Loucy (cell line): ENCODE measurements at regions not wholly inside any gene's neighbourhood (a gene's known extent, or its start where the extent isn't known, plus 50 kb on each side); places are given as distances from the start of the nearest gene placed in this dataset.
"Not testable (repeated sequence)": the region's sequence is repeated elsewhere in the genome, so short reads cannot be mapped to it uniquely, and the experiment has no call there.

Experiments used
- H2AFZ ChIP-seq: fragments of 200-600 bp; sonication (generic); 2 replicates; pipeline ENCODE4 v1.6.0; 2016; ENCODE audit warnings: antibody characterized with exemption, mild to moderate bottlenecking, low read length, moderate library complexity
- H3F3A ChIP-seq: fragments of 200-600 bp; 2 replicates; pipeline ENCODE4 v1.6.0; 2016; ENCODE audit warnings: antibody characterized with exemption, low read depth, mild to moderate bottlenecking
- H3K27me3 ChIP-seq: fragments of 200-600 bp; sonication (generic); 2 replicates; pipeline ENCODE4 v1.6.1; 2014; ENCODE audit warnings: low read length, mild to moderate bottlenecking; ENCODE audit not compliant: insufficient read depth, poor library complexity, severe bottlenecking
- H3K36me3 ChIP-seq: fragments of 200-600 bp; sonication (generic); 2 replicates; pipeline ENCODE4 v1.6.1; 2016; ENCODE audit warnings: low read length; ENCODE audit not compliant: insufficient read depth
- H3K4me1 ChIP-seq: fragments of 200-600 bp; sonication (generic); 2 replicates; pipeline ENCODE4 v1.5.1; 2014; ENCODE audit warnings: low read length, mild to moderate bottlenecking; ENCODE audit not compliant: insufficient read depth, poor library complexity, severe bottlenecking
- H3K4me2 ChIP-seq: fragments of 200-600 bp; sonication (generic); 2 replicates; pipeline ENCODE4 v1.6.0; 2014; ENCODE audit warnings: antibody characterized with exemption, low read length, low read depth, mild to moderate bottlenecking; ENCODE audit not compliant: poor library complexity, severe bottlenecking
- H3K4me3 ChIP-seq: fragments of 200-600 bp; sonication (generic); 2 replicates; pipeline ENCODE4 v1.5.1; 2014; ENCODE audit warnings: low read length, mild to moderate bottlenecking, mixed read lengths; ENCODE audit not compliant: poor library complexity, severe bottlenecking
- H3K79me2 ChIP-seq: fragments of 200-600 bp; sonication (generic); 2 replicates; pipeline ENCODE4 v1.6.1; 2014; ENCODE audit warnings: low read length; ENCODE audit not compliant: insufficient read depth
- H3K9ac ChIP-seq: fragments of 200-600 bp; sonication (generic); 2 replicates; pipeline ENCODE4 v1.6.0; 2014; ENCODE audit warnings: mild to moderate bottlenecking, low read depth, low read length, moderate library complexity; ENCODE audit not compliant: poor library complexity, severe bottlenecking
- H3K9me2 ChIP-seq: fragments of 200-600 bp; sonication (generic); replicated peaks from 2 replicates; pipeline ENCODE4 v1.6.1; 2016; ENCODE audit warnings: low read depth, low read length, mixed read lengths
- H3K9me3 ChIP-seq: fragments of 200-600 bp; sonication (generic); 2 replicates; pipeline ENCODE4 v1.6.1; 2014; ENCODE audit warnings: mild to moderate bottlenecking, antibody characterized with exemption, low read length, low read depth; ENCODE audit not compliant: insufficient read depth
- H4K20me1 ChIP-seq: fragments of 200-600 bp; sonication (generic); 2 replicates; pipeline ENCODE4 v1.6.0; 2014; ENCODE audit warnings: antibody characterized with exemption, low read length, mild to moderate bottlenecking; ENCODE audit not compliant: insufficient read depth, poor library complexity, severe bottlenecking
- TF ChIP-seq, protein P1 (sequence below): fragments of 200-600 bp; sonication (generic); conservative IDR thresholded peaks from 2 replicates; pipeline ENCODE4 v1.5.1; 2014; ENCODE audit warnings: mild to moderate bottlenecking, antibody characterized with exemption, low read length

DNA sequence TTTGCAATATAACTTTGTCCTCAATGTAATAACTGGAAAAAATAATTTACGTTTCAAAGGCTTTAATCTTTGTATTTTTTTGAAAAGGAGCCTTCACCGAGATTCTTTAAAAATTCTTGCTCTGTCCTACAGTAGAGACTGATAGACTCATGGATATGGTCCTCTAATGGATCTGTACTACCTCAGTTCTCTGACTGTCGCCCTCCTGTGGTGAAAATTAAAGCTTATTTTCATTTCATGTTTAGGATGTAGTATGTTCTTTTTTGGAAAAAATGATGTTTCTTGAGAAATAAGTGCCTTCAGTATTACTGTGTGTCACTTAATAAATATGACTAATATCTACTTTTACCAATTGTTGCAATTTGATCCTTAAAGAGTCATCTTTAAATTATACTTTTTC, 2681.5 kb upstream of the DEFB115 start:
- not testable (repeated sequence) for H3K79me2 ChIP-seq, H3K4me3 ChIP-seq, H3K9ac ChIP-seq, H3K9me2 ChIP-seq, H3K9me3 ChIP-seq, H2AFZ ChIP-seq, H3K36me3 ChIP-seq, H3F3A ChIP-seq, H3K4me2 ChIP-seq, H3K4me1 ChIP-seq, H4K20me1 ChIP-seq, H3K27me3 ChIP-seq
- TF ChIP-seq, protein P1, sequence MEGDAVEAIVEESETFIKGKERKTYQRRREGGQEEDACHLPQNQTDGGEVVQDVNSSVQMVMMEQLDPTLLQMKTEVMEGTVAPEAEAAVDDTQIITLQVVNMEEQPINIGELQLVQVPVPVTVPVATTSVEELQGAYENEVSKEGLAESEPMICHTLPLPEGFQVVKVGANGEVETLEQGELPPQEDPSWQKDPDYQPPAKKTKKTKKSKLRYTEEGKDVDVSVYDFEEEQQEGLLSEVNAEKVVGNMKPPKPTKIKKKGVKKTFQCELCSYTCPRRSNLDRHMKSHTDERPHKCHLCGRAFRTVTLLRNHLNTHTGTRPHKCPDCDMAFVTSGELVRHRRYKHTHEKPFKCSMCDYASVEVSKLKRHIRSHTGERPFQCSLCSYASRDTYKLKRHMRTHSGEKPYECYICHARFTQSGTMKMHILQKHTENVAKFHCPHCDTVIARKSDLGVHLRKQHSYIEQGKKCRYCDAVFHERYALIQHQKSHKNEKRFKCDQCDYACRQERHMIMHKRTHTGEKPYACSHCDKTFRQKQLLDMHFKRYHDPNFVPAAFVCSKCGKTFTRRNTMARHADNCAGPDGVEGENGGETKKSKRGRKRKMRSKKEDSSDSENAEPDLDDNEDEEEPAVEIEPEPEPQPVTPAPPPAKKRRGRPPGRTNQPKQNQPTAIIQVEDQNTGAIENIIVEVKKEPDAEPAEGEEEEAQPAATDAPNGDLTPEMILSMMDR = 0 out of 2 replicates have a peak, but pooled peaks have one; percentile 13

DNA sequence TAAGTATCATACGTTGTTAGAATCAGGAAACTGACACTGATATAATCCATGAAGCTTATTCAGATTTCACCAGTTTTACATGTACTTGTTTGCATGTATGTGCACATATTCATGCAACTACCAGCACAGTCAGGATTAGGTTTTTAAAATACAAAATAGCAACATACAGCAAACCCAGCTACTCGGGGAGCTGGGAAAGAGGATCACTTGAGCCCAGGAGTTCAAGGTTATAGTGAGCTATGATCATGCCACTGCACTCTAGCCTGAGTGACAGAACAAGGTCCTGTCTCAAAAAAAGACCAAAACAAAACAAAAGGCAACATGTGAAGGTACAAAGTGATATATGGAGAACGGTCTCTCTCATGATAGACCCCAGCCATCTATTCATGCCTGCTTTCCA, 2665.8 kb upstream of the DEFB115 start:
- not testable (repeated sequence) for H3K9me3 ChIP-seq, H3K79me2 ChIP-seq, H3K4me1 ChIP-seq, H3K4me3 ChIP-seq, H4K20me1 ChIP-seq, H3K9me2 ChIP-seq, H3K27me3 ChIP-seq, H3K9ac ChIP-seq, H3K36me3 ChIP-seq, H3K4me2 ChIP-seq, H3F3A ChIP-seq, H2AFZ ChIP-seq

DNA sequence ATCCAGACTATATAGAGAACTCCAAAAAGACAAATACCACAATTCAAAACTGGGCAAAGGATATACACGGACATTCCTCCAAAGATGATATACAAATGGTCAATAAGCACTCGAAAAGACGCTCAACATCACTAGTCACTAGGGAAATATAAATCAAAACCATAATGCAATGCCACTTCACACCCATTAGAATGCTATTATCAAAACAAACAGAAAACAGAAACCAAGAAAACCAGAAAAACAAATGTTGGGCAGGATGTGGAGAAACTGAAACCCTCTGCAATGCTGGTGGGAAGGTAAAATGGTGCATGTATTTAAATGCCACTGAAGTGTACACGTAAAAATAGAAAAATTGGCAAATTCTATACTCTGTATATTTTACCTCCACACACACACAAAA, 2664.1 kb upstream of the DEFB115 start:
- H3K9me3 ChIP-seq, H3K4me2 ChIP-seq, H3K4me1 ChIP-seq: not testable (repeated sequence)

DNA sequence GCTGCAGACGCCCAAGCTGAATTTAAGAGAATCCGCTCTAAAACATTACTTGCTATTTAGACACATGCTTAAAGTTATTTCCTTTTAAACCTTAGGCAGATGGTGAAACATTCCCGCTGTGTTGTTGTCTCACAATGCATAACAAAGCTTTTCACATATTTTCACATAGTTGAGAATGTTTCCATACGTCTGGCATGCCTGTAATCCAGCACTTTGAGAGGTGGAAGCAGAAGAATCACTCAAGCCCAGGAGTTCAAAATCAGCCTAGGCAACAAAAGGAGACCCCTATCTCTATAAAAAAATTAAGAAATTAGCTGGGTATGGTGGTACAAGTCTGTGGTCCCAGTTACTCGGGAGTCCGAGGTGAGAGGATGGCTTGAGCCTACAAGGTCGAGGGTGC, 2663.0 kb upstream of the DEFB115 start:
- not testable (repeated sequence) for H4K20me1 ChIP-seq, H3K9me2 ChIP-seq, H3K9ac ChIP-seq, H3K9me3 ChIP-seq, H3F3A ChIP-seq, H3K79me2 ChIP-seq, H3K4me2 ChIP-seq, H3K36me3 ChIP-seq, H2AFZ ChIP-seq, H3K4me3 ChIP-seq, H3K4me1 ChIP-seq, H3K27me3 ChIP-seq

More for the DNA sequence above, 2664.1 kb upstream of the DEFB115 start:
- not testable (repeated sequence) for H3K9ac ChIP-seq, H3K36me3 ChIP-seq, H3K27me3 ChIP-seq, H4K20me1 ChIP-seq, H3K79me2 ChIP-seq, H3F3A ChIP-seq, H3K9me2 ChIP-seq, H2AFZ ChIP-seq, H3K4me3 ChIP-seq

DNA sequence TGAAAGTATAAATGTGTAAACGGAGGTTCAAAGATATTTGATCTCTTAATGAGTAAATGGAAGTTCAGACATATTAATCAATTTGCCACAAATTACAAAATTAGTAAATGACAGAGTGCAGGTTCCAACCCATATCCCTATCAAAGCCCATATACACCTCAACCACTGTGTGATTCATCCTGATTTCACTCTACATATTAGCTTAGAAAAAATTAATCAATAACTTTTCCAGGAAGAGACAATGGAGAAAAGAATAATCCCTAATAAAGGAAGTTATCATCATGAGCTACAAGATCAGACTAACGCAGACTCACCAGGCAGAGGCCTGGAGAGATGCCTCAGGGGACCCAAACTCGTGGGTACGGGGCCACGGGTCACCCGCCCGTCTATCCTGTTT, 2655.5 kb upstream of the DEFB115 start:
- not testable (repeated sequence) for H4K20me1 ChIP-seq, H3K27me3 ChIP-seq, H3K36me3 ChIP-seq, H3K79me2 ChIP-seq, H3K4me3 ChIP-seq, H3K4me1 ChIP-seq, H3F3A ChIP-seq, H3K9me2 ChIP-seq, H2AFZ ChIP-seq, H3K9ac ChIP-seq, H3K9me3 ChIP-seq, H3K4me2 ChIP-seq

DNA sequence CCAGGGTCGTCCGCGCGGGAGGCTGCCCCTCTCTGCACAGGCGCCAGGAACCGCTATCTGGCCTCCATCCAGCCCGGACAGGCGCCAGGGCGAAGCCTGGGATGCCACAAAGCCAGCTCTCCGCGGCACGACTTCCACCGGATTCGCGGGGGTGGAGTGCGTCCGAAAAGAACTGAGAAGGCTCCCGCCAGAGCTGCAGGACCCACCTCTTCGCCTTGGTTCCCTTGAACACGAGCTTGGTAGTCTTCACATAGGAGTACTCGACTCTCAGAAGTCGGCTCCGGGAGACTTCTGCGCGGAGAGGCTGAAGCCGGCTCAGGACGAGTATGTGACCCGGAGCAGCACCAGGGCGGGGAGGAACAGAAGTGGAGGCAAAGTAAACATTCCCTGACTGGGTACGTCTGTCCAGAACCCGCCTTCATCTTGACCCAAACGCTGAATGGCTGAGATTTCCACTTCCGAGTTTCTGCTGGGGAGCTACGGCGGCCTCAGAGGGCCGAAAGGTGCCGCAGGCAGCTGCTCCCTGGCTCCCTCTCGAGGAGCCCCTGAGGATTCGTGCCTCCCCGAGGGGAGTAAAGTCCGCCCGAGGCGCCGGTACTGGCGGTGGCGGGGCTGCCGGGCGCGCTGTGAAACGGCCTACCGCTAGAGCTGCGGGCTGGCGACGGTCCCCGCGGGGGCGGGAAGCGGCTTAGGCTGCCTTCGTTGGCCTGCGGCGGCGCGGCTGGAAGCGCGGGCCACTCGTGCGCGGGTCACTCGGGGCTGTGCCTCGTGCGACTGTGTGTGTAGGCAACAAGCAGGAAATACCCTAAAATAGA, 2654.9 kb upstream of the DEFB115 start:
- not testable (repeated sequence) for H3F3A ChIP-seq, H3K79me2 ChIP-seq, H3K4me1 ChIP-seq, H3K9me3 ChIP-seq, H3K9ac ChIP-seq, H3K4me2 ChIP-seq, H3K9me2 ChIP-seq, H4K20me1 ChIP-seq, H3K4me3 ChIP-seq, H3K36me3 ChIP-seq, H2AFZ ChIP-seq, H3K27me3 ChIP-seq

DNA sequence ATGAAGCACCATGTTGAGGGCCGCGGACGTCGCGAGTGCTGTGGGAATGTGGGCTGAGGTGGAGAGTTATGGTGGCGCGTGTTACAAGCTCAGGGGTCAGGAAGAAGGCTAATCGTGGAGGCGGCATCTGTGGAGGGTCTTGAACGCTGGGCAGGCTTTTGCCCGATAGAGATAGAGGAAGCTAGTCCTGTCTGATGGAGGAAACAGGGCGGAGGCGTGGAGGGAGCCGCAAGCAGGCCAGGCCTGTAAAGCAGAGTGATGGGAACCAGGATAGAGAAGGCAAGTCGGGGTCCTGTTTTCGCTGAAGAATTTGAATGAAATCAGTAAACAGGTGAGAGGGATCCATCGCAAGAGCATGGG, 2654.3 kb upstream of the DEFB115 start:
- not testable (repeated sequence) for H3K9me2 ChIP-seq, H3K4me3 ChIP-seq, H3K36me3 ChIP-seq, H3K4me1 ChIP-seq, H3K27me3 ChIP-seq, H4K20me1 ChIP-seq, H3K9ac ChIP-seq, H3K4me2 ChIP-seq, H3F3A ChIP-seq, H2AFZ ChIP-seq, H3K9me3 ChIP-seq, H3K79me2 ChIP-seq
